ENCODE measurements at regions not wholly inside any gene's neighbourhood (a gene's known extent, or its start where the extent isn't known, plus 50 kb on each side); places are given as distances from the start of the nearest gene placed in this dataset.
"Not testable (repeated sequence)": the region's sequence is repeated elsewhere in the genome, so short reads cannot be mapped to it uniquely, and the experiment has no call there.

- no peak for DNase-seq
Measured at GRCh38 chr14:51351997-51352396, 112.0 kb downstream of the TMX1 start.

- no peak for DNase-seq
Measured at GRCh38 chr14:51353901-51354300, 113.9 kb downstream of the TMX1 start.

- DNase-seq, result no peak
Measured at GRCh38 chr14:51354846-51355245, 114.8 kb downstream of the TMX1 start.

- DNase-seq, result no peak
Measured at GRCh38 chr14:51356381-51356780, 116.3 kb downstream of the TMX1 start.

GRCh38 chr14:51357250-51357649 lies 117.2 kb downstream of the TMX1 start:
- DNase-seq, result peak; percentile 16

GRCh38 chr14:51360592-51360991 lies 120.5 kb downstream of the TMX1 start:
- no peak for DNase-seq

GRCh38 chr14:51365241-51365965 lies 125.4 kb downstream of the TMX1 start:
- DNase-seq, result no peak

- not testable (repeated sequence) for DNase-seq
Measured at GRCh38 chr14:51366460-51366859, 126.4 kb downstream of the TMX1 start.

- not testable (repeated sequence) for DNase-seq
Measured at GRCh38 chr14:51366866-51367599, 127.0 kb downstream of the TMX1 start.

GRCh38 chr14:51367600-51367931 lies 127.5 kb downstream of the TMX1 start:
- no peak for DNase-seq

- DNase-seq, result no peak
Measured at GRCh38 chr14:51368721-51369163, 128.7 kb downstream of the TMX1 start.

- DNase-seq, result no peak
Measured at GRCh38 chr14:51369814-51370213, 129.8 kb downstream of the TMX1 start.

- DNase-seq, result no peak
Measured at GRCh38 chr14:51370758-51371386, 130.8 kb downstream of the TMX1 start.

GRCh38 chr14:51377186-51377585 lies 137.1 kb downstream of the TMX1 start:
- DNase-seq, result not testable (repeated sequence)

- no peak for DNase-seq
Measured at GRCh38 chr14:51382506-51382905, 142.5 kb downstream of the TMX1 start.

- DNase-seq, result no peak
Measured at GRCh38 chr14:51386411-51386810, 146.4 kb downstream of the TMX1 start.

- no peak for DNase-seq
Measured at GRCh38 chr14:51386983-51387735, 147.1 kb downstream of the TMX1 start.

GRCh38 chr14:51392416-51392815 lies 152.4 kb downstream of the TMX1 start:
- DNase-seq, result no peak

GRCh38 chr14:51394384-51394783 lies 154.3 kb downstream of the TMX1 start:
- no peak for DNase-seq

GRCh38 chr14:51394804-51395203 lies 154.8 kb downstream of the TMX1 start:
- DNase-seq, result no peak

GRCh38 chr14:51395361-51395849 lies 155.4 kb downstream of the TMX1 start:
- DNase-seq, result no peak

- no peak for DNase-seq
Measured at GRCh38 chr14:51396222-51396815, 156.3 kb downstream of the TMX1 start.

GRCh38 chr14:51398898-51399297 lies 158.9 kb downstream of the TMX1 start:
- DNase-seq, result no peak
